HG03095 (cell line): ENCODE measurements at regions not wholly inside any gene's neighbourhood (a gene's known extent, or its start where the extent isn't known, plus 50 kb on each side); places are given as distances from the start of the nearest gene placed in this dataset.

Experiments
- ATAC-seq: cut with Tn5 transposase; IDR thresholded peaks from one replicate; pipeline ENCODE4 v1.9.1; 2021; ENCODE audit warnings: moderate library complexity; ENCODE audit not compliant: unreplicated experiment

GRCh38 chr2:219766658-219767057, 139.2 kb downstream of the SLC4A3 start:
- ATAC-seq = no peak

DNA sequence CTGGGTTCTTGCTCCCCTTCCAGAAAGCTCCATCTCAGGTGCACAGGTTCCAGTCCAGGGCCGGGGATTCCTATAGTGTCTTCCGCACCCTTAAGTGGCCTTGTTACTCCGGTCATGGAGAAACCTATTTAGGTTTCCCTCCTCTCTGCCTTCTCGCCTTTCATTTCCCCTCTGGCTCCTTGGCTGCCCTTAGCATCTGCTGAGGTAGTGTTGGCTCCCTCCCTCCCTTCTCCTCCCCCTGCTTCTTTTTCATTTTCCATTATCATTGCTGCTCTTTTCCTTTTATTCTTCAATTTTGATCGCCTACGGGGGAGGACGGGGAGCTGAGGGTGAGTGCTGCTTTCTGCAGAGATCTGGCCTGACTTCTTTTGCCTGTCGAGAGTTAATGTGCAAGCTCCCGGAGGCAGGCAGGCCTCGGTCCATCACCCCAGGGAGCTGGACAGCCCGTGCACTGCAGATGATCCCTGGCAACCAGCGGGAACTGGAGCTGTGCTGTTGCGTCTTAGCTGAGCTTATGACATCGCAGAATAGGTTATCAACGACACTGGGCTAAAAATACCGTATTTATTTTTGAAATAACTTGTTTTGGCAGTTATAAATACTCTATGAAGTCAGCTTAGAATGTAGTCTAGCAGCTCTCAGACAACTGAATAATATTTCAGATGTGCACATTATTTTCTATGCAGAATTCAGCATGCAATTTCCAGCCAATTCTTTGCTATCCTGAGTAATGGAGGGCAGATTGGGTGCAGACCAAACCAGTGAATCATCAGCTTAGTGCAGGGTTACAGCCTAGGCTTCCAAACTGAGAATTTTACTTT, 141.9 kb downstream of the SLC4A3 start:
- no peak for ATAC-seq

DNA sequence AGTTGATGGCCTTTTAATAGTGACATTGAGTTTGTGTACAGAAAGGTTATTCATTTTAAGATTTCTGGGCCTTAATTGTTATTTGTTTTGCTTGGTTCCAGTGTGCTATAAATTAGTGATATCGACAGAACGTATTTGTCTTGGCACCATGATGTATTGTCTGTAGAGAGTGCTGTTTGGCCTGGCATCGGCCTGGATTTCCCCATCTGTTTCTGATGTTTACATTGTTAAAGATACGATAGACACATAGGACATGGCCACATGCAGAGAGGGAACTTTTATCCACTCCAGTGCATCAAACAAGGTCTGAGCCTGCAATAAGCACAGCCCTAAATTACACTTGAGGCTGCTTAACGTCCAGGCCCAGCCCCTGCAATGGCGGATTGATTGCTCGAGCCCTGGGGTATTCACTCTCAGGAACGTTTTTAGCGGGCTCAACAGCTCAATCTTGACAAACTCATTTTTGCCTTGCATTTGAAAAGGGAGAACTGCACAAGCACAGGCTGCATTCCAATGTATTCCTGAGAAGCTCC, 144.7 kb downstream of the SLC4A3 start:
- ATAC-seq = no peak

DNA sequence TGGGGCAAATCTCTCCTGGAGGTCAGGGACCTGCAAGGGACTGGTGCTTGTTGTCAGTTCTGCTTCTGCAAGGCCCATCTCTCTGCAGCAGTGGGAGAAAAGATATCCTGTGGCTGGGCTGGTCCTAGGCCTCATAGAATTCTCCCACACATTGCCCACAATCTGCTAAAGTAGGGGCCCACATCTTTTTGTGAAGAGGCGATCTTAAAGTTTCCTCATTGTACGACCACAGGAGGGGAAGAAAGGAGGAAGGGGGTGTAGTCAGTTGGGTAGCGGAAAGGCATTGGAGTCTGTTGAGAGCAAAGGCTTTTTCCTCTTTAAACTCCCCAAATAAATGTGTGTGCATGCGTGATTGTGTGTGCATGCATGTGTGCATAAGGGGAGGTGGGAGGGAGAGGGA, 145.3 kb downstream of the SLC4A3 start:
- ATAC-seq = no peak

DNA sequence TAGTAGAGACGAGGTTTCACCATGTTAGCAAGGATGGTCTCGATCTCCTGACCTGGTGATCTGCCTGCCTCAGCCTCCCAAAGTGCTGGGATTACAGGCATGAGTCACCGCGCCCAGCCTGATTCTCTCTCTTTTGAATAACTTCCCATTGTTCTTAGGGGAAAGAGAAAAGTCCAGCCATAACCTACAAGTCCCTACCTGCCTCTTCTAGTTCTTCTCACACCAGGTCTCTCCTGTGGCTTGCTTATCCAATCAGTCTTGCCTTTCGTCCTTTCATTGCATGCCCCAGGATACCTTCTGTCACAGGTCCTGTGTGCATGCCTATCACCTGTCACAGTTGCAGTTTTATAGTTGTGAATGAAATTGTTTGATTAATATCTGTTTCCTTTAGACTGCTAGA, 148.1 kb downstream of the SLC4A3 start:
- ATAC-seq = no peak

DNA sequence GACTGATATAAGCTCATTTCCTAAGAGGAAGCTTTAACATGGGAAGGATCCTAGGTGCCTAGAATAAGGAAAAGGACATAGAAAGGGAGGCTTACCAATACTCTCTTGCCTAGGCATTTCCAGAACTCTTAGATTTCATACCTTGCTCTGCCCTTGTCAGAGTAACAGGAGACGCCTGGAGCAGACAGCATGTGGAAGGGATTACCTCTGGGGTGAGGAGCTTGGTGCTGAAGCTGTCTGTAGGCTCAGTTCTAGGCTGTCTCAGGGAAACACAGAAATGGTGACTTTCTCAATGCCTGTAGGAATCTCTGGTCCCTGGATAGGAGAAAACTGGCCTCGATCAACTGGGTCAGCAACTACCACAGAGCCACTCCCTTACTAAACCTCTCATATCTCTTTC, 150.0 kb downstream of the SLC4A3 start:
- ATAC-seq = no peak

DNA sequence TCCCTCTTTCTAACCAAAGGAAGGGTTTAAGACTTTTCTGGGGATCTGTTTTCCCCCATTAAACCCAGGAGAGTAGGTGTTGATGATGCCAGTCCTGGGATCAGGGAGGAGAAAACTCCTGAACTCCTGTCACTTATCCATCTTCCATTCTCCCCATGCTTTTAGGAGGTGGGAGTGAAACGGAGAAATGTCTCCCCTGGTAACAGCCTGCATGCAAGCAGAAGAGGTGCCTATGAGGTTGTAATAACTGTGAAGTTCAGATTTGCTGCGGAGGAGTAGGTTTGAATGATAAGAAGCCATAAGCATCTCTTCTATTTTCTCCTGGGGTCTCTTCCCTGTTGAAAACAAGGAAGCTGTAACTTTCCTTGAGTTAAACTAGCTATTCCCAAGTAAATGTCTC, 150.8 kb downstream of the SLC4A3 start:
- no peak for ATAC-seq

- no peak for ATAC-seq
Measured at GRCh38 chr2:219782737-219783348, 155.4 kb downstream of the SLC4A3 start.

- ATAC-seq = no peak
Measured at GRCh38 chr2:219783359-219783975, 156.0 kb downstream of the SLC4A3 start.

- ATAC-seq = no peak
Measured at GRCh38 chr2:219784178-219784577, 156.7 kb downstream of the SLC4A3 start.

- no peak for ATAC-seq
Measured at GRCh38 chr2:219789476-219789875, 162.0 kb downstream of the SLC4A3 start.

DNA sequence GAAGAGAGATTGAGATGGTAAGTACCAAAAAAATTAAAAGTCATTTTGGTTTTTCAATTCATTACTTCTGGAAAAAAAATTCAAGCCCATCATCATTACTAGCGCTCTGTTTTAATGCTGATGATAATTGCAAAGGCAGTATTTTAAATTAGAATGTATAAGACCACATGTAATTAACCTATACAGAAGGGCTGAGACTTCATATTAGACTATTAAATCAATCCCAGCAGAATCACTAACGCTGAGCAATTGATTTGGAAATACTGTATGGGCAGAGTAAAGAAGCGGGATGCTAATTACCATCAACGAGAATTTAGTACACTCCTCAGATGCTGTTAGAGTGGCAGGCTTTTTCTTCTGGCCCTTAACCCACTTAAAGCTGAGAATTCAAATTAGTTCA, 165.0 kb downstream of the SLC4A3 start:
- no peak for ATAC-seq

DNA sequence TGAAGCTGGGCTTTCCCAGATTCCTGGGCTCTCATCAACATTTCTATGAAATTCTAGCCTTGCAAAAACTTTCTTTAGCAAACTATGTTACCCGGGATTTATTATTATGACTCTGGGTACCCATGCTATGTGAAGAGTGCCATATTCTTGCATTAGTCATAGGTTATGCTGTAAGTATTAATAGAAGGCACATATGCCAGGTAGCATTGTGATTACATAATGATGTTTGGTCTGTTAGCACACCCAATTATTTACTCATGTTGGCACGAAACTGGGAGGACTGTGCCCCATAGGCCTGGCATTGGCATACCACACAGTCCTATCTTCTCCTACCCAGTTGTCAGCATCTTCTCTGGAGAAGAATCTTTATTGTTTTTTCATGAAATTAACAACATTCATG, 171.0 kb downstream of the SLC4A3 start:
- no peak for ATAC-seq

DNA sequence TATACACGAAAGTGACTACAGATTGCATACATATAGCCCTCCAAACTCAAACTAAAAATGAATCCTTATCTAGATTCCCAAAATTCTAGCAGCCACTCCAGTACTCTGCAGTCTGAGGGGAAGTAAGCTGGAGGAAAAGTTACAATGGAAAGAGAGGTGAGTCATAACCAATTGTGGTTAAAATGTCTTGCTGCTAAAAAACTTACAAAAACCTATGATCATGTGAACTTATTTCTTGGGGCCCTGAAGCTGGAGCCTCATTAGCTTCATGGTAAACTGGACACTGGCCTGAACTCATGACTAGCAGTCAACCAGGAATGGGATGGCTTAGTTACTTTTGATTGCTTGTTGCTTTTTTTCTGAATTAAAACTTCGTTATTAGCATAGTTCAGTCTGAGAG, 175.9 kb downstream of the SLC4A3 start:
- ATAC-seq = no peak

GRCh38 chr2:219810895-219811294, 183.5 kb downstream of the SLC4A3 start:
- ATAC-seq = no peak

DNA sequence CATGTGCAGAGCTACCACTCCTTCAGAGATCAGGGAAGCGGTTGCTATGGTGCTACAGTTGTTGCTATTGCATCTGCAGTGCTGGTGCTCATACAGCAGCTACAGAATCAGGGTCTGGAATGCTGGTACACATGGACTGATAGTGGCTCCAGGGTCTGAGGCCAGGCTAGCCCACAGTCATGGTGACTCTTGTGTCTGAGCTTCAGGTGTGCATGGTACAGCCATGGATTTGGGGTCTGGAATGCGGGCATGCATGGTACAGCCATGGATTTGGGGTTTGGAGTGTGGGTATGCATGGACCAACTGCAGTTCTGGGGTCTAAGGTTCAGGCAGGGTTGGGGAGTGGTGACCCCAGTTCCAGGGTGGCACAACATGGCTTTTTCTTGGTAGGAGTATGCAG, 185.2 kb downstream of the SLC4A3 start:
- ATAC-seq = no peak

DNA sequence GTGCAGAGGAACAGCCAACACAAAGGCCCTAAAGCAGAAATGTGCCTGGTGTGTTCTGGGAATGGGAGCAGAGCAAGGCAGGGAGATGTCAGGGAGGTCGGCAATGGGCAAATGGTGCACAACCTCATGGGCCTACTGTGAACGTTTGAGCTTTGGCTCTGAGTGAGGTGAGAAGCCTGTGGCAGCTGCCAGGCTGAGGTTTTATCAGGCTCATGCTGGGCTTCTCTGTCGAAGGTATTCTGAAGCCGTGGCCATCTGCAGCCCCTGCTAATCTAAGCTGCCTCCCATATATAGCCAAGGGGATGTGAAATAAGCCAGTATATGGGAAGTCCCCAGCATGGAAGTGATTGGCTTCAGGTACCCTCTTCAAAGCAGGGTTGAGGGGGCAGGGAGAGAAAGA, 193.3 kb downstream of the SLC4A3 start:
- ATAC-seq = no peak

DNA sequence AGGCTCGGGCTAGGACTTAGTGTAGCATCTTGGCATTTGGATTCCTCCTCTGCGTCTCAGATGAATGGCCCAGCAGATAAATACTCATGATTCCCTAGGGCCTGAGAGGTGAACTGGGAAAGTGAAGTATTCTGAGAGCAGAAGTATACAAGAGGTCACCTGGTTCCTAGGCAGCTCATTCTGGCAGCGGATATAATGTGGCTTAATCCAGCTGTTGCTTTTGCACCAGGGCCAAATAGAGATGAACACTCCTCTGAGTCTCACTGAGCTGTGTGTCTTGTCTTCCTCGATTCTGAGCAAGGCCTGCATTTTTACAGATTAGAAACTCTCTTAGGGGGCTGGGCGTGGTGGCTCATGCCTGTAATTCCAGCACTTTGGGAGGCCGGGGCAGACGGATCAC, 196.1 kb downstream of the SLC4A3 start:
- ATAC-seq = no peak

DNA sequence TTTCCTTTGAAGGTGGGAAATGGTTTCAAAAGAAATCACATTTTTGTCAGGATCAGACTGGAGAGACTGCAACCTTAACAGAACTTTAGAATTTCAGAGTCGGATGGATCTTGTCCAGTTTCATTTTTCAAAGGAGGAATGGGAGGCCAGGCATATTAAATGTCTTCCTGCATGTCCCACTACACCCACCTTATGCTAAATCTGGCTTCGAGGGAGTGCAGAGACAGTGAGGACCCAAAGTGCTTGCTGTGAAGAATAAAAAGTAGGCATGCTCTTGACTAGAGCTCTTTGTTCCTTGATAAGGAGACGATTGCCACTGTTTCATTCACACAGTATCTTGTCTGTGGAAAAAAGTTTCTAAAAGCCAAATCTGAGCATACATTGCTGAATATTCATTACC, 197.6 kb downstream of the SLC4A3 start:
- ATAC-seq = no peak

DNA sequence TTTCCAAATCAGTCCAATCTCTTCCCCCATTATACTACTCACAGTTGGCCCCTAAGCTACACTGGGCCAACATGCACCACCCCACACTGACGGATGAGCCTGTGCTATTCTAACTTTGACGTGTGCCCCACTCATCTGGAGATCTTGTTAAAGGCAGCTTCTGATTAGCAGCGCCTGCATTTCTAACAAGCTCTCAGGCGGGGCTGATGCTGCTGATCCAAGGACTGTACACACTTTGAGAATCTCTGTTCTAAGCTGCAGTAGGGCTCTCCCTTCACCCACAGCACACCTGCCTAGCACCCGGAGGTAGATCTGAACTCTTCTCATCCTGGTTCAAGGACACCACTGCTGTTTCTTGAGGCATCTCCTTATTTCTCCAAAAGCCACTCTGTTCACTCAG, 200.7 kb downstream of the SLC4A3 start:
- ATAC-seq = no peak

- no peak for ATAC-seq
Measured at GRCh38 chr2:219829667-219830352, 202.4 kb downstream of the SLC4A3 start.
